Activated T-cell treated with anti-CD3 and anti-CD28 coated beads, Interleukin-2, amount 50 U/mL, for 72 hours (primary cell): ENCODE measurements at regions not wholly inside any gene's neighbourhood (a gene's known extent, or its start where the extent isn't known, plus 50 kb on each side); places are given as distances from the start of the nearest gene placed in this dataset.
"Not testable (repeated sequence)": the region's sequence is repeated elsewhere in the genome, so short reads cannot be mapped to it uniquely, and the experiment has no call there.

Experiments used
- ATAC-seq, 2 donors: fragments of 150-1000 bp; cut with Tn5 transposase; replicated peaks in 1 of 2; 2 replicates each; pipeline ENCODE4 v1.10.0; 2021; ENCODE audit warnings: moderate library complexity in 2 of 2, mild to moderate bottlenecking in 1 of 2
- DNase-seq, 2 donors: peaks; one replicate each; pipeline ENCODE4 v3.0.0; 2021 to 2022; ENCODE audit warnings: mixed read lengths in 1 of 2
- H3K27ac Mint-ChIP-seq: one replicate; pipeline ENCODE4 v1.8.0; 2022; ENCODE audit warnings: mild to moderate bottlenecking, moderate library complexity, mixed read lengths
- H3K27me3 Mint-ChIP-seq: one replicate; pipeline ENCODE4 v1.8.0; 2022; ENCODE audit warnings: low read depth, mixed read lengths
- H3K36me3 Mint-ChIP-seq, 2 donors: one replicate each; pipeline ENCODE4 v1.8.0; 2022; ENCODE audit warnings: mixed read lengths in 2 of 2, mild to moderate bottlenecking in 1 of 2; ENCODE audit not compliant: insufficient read depth in 2 of 2
- H3K4me1 Mint-ChIP-seq: one replicate; pipeline ENCODE4 v1.8.0; 2022; ENCODE audit warnings: low read depth, mixed read lengths
- H3K4me3 Mint-ChIP-seq, 2 donors: one replicate each; pipeline ENCODE4 v1.8.0; 2022; ENCODE audit warnings: mild to moderate bottlenecking in 2 of 2, mixed read lengths in 2 of 2, moderate library complexity in 2 of 2
- H3K9me3 Mint-ChIP-seq, 2 donors: one replicate each; pipeline ENCODE4 v1.8.0; 2022; ENCODE audit warnings: mixed read lengths in 2 of 2

GRCh38 chr7:25469669-25470068 lies 241.4 kb upstream of the NPVF start:
- DNase-seq = no peak
- no peak for ATAC-seq
- no peak overlapping the region for H3K27ac Mint-ChIP-seq
- no peaks in the 10 kb centered on the region for H3K9me3 Mint-ChIP-seq
- no peaks in the 10 kb centered on the region for H3K36me3 Mint-ChIP-seq
- H3K27me3 Mint-ChIP-seq = peaks cover 5% of the 10 kb centered on the region
- no peak overlapping the region for H3K4me3 Mint-ChIP-seq
- H3K4me1 Mint-ChIP-seq = no peaks in the 10 kb centered on the region

GRCh38 chr7:25476863-25477499 lies 248.7 kb upstream of the NPVF start:
- H3K4me1 Mint-ChIP-seq = no peaks in the 10 kb centered on the region
- ATAC-seq = no peak
- H3K4me3 Mint-ChIP-seq = no peak overlapping the region
- H3K9me3 Mint-ChIP-seq = no peaks in the 10 kb centered on the region
- H3K27me3 Mint-ChIP-seq = no peaks in the 10 kb centered on the region
- H3K27ac Mint-ChIP-seq = no peak overlapping the region
- H3K36me3 Mint-ChIP-seq = no peaks in the 10 kb centered on the region
- no peak for DNase-seq

- not testable (repeated sequence) for H3K27ac Mint-ChIP-seq, H3K4me3 Mint-ChIP-seq, DNase-seq, H3K27me3 Mint-ChIP-seq, H3K36me3 Mint-ChIP-seq, ATAC-seq, H3K4me1 Mint-ChIP-seq, H3K9me3 Mint-ChIP-seq
These were observed 249.9 kb upstream of the NPVF start for GRCh38 chr7:25478221-25478620.

- Mint-ChIP-seq H3K4me1 (no peaks in the 10 kb centered on the region), H3K4me3 (no peak overlapping the region), H3K27ac (no peak overlapping the region), H3K36me3 (no peaks in the 10 kb centered on the region), H3K27me3 (peaks cover 7% of the 10 kb centered on the region), H3K9me3 (no peaks in the 10 kb centered on the region)
- ATAC-seq (no peak), DNase-seq (no peak)
These were observed 250.6 kb upstream of the NPVF start for GRCh38 chr7:25478925-25479324.

- H3K4me3 Mint-ChIP-seq = no peak overlapping the region
- no peak for DNase-seq
- H3K27ac Mint-ChIP-seq = no peak overlapping the region
- H3K4me1 Mint-ChIP-seq = no peaks in the 10 kb centered on the region
- ATAC-seq = no peak
- H3K9me3 Mint-ChIP-seq = no peaks in the 10 kb centered on the region
- peaks cover 7% of the 10 kb centered on the region for H3K27me3 Mint-ChIP-seq
- no peaks in the 10 kb centered on the region for H3K36me3 Mint-ChIP-seq
These were observed 253.6 kb upstream of the NPVF start for GRCh38 chr7:25481891-25482290.

GRCh38 chr7:25482631-25483030 lies 254.3 kb upstream of the NPVF start:
- no peaks in the 10 kb centered on the region for H3K9me3 Mint-ChIP-seq
- DNase-seq (no peak), ATAC-seq (no peak)
- no peaks in the 10 kb centered on the region for H3K36me3 Mint-ChIP-seq
- H3K4me3 Mint-ChIP-seq = no peak overlapping the region
- no peaks in the 10 kb centered on the region for H3K4me1 Mint-ChIP-seq
- H3K27me3 Mint-ChIP-seq = peaks cover 7% of the 10 kb centered on the region
- no peak overlapping the region for H3K27ac Mint-ChIP-seq

GRCh38 chr7:25485026-25485425 lies 256.7 kb upstream of the NPVF start:
- Mint-ChIP-seq H3K4me1 (no peaks in the 10 kb centered on the region), H3K27me3 (peaks cover 7% of the 10 kb centered on the region), H3K27ac (no peak overlapping the region), H3K4me3 (no peak overlapping the region), H3K36me3 (no peaks in the 10 kb centered on the region), H3K9me3 (no peaks in the 10 kb centered on the region)
- DNase-seq = no peak
- ATAC-seq = no peak

- Mint-ChIP-seq H3K36me3 (no peaks in the 10 kb centered on the region), H3K4me1 (no peaks in the 10 kb centered on the region), H3K9me3 (no peaks in the 10 kb centered on the region), H3K27me3 (peaks cover 7% of the 10 kb centered on the region), H3K27ac (no peak overlapping the region), H3K4me3 (no peak overlapping the region)
- DNase-seq = no peak
- ATAC-seq = no peak
These were observed 258.4 kb upstream of the NPVF start for GRCh38 chr7:25486656-25487055.

GRCh38 chr7:25493805-25494366 lies 265.6 kb upstream of the NPVF start:
- Mint-ChIP-seq H3K36me3 (no peaks in the 10 kb centered on the region), H3K27ac (no peak overlapping the region), H3K4me3 (no peak overlapping the region), H3K4me1 (peaks cover 8% of the 10 kb centered on the region), H3K9me3 (no peaks in the 10 kb centered on the region), H3K27me3 (no peaks in the 10 kb centered on the region)
- no peak for DNase-seq
- ATAC-seq = no peak

- ATAC-seq (no peak), DNase-seq (no peak)
- Mint-ChIP-seq H3K9me3 (no peaks in the 10 kb centered on the region), H3K4me1 (peaks cover 8% of the 10 kb centered on the region), H3K4me3 (no peak overlapping the region), H3K27me3 (no peaks in the 10 kb centered on the region), H3K27ac (no peak overlapping the region), H3K36me3 (no peaks in the 10 kb centered on the region)
These were observed 266.6 kb upstream of the NPVF start for GRCh38 chr7:25494896-25495295.

- Mint-ChIP-seq H3K27ac (no peak overlapping the region), H3K27me3 (no peaks in the 10 kb centered on the region), H3K9me3 (no peaks in the 10 kb centered on the region), H3K36me3 (no peaks in the 10 kb centered on the region), H3K4me3 (no peak overlapping the region), H3K4me1 (peaks cover 8% of the 10 kb centered on the region)
- ATAC-seq (no peak), DNase-seq (no peak)
These were observed 267.3 kb upstream of the NPVF start for GRCh38 chr7:25495342-25496250.

GRCh38 chr7:25496476-25497368 lies 268.4 kb upstream of the NPVF start:
- ATAC-seq (peak in 1 of 2 donors; percentile 59), DNase-seq (peak in 1 of 2 donors; percentile 3)
- peaks cover 5% of the 10 kb centered on the region for H3K27me3 Mint-ChIP-seq
- H3K4me1 Mint-ChIP-seq = peaks cover 8% of the 10 kb centered on the region
- H3K9me3 Mint-ChIP-seq = peaks cover under 1 to 1% of the 10 kb centered on the region in 2 donors
- no peaks in the 10 kb centered on the region for H3K36me3 Mint-ChIP-seq
- peak overlapping the region; percentile 29 for H3K27ac Mint-ChIP-seq
- H3K4me3 Mint-ChIP-seq = peak overlapping the region; percentile 73 to 80
